GM23338 (cell line): ENCODE measurements at regions not wholly inside any gene's neighbourhood (a gene's known extent, or its start where the extent isn't known, plus 50 kb on each side); places are given as distances from the start of the nearest gene placed in this dataset.

Experiments used
- ATAC-seq: fragments of 200-7000 bp; cut with Tn5 transposase; 3 replicates; pipeline ENCODE4 v1.9.1; 2020
- DNase-seq: peaks from one replicate; pipeline ENCODE4 v3.0.0-alpha.2; 2015; ENCODE audit warnings: low spot score
- H2AFZ ChIP-seq: fragments of 200-600 bp; sonication (generic); 2 replicates; pipeline ENCODE4 v1.8.0; 2016; ENCODE audit warnings: antibody characterized with exemption, mild to moderate bottlenecking, moderate library complexity
- H3F3A ChIP-seq: fragments of 200-600 bp; sonication (generic); replicated peaks from 2 replicates; pipeline ENCODE4 v1.8.0; 2017; ENCODE audit warnings: antibody characterized with exemption, mixed run types, low read depth
- H3K27ac ChIP-seq: fragments of 200-600 bp; sonication (generic); 2 replicates; pipeline ENCODE4 v1.6.1; 2016; ENCODE audit warnings: low read depth
- H3K27me3 ChIP-seq: fragments of 200-600 bp; sonication (generic); 2 replicates; pipeline ENCODE4 v1.8.0; 2016; ENCODE audit warnings: mild to moderate bottlenecking, mixed run types, moderate library complexity; ENCODE audit not compliant: insufficient read depth
- H3K36me3 ChIP-seq: fragments of 200-600 bp; sonication (generic); 2 replicates; pipeline ENCODE4 v1.8.0; 2016; ENCODE audit warnings: mild to moderate bottlenecking; ENCODE audit not compliant: insufficient read depth
- H3K4me1 ChIP-seq: fragments of 200-600 bp; sonication (generic); 2 replicates; pipeline ENCODE4 v1.8.0; 2016; ENCODE audit warnings: mild to moderate bottlenecking, moderate library complexity; ENCODE audit not compliant: insufficient read depth
- H3K4me2 ChIP-seq: fragments of 200-600 bp; sonication (generic); 2 replicates; pipeline ENCODE4 v1.7.1; 2017; ENCODE audit warnings: mixed run types
- H3K4me3 ChIP-seq: fragments of 200-600 bp; sonication (generic); 2 replicates; pipeline ENCODE4 v1.6.1; 2016; ENCODE audit warnings: mixed run types
- H3K79me2 ChIP-seq: fragments of 200-600 bp; sonication (generic); replicated peaks from 2 replicates; pipeline ENCODE4 v1.8.0; 2017; ENCODE audit warnings: mild to moderate bottlenecking; ENCODE audit not compliant: insufficient read depth
- H3K9me2 ChIP-seq: fragments of 200-600 bp; sonication (generic); 2 replicates; pipeline ENCODE4 v1.8.0; 2017; ENCODE audit not compliant: insufficient read depth
- H4K20me1 ChIP-seq: fragments of 200-600 bp; sonication (generic); replicated peaks from 2 replicates; pipeline ENCODE4 v1.8.0; 2017; ENCODE audit warnings: mild to moderate bottlenecking; ENCODE audit not compliant: insufficient read depth
- H3K27ac Mint-ChIP-seq: 2 replicates; pipeline ENCODE4 v1.8.0; 2020; ENCODE audit warnings: inconsistent platforms, mild to moderate bottlenecking, moderate library complexity, mixed read lengths
- H3K27me3 Mint-ChIP-seq: 3 replicates; pipeline ENCODE4 v1.8.0; 2022; ENCODE audit warnings: low read depth, mild to moderate bottlenecking, moderate library complexity, mixed read lengths, inconsistent platforms; ENCODE audit not compliant: insufficient read depth, poor library complexity
- H3K36me3 Mint-ChIP-seq: 3 replicates; pipeline ENCODE4 v1.8.0; 2021; ENCODE audit warnings: low read depth, mild to moderate bottlenecking, inconsistent platforms, moderate library complexity, mixed read lengths
- H3K4me1 Mint-ChIP-seq: 3 replicates; pipeline ENCODE4 v1.8.0; 2020; ENCODE audit warnings: mild to moderate bottlenecking, inconsistent platforms, mixed read lengths
- H3K4me3 Mint-ChIP-seq: 3 replicates; pipeline ENCODE4 v1.8.0; 2021; ENCODE audit warnings: moderate library complexity, mild to moderate bottlenecking, inconsistent platforms, mixed read lengths
- H3K9me3 Mint-ChIP-seq: 3 replicates; pipeline ENCODE4 v1.8.0; 2020; ENCODE audit warnings: moderate library complexity, mild to moderate bottlenecking, inconsistent platforms, mixed read lengths
- CREB1 ChIP-seq: fragments of 250-450 bp; sonication (Bioruptor Pico); IDR thresholded peaks from 2 replicates; pipeline ENCODE4 v1.5.0; 2020; ENCODE audit warnings: low read depth, mild to moderate bottlenecking, moderate library complexity
- EZH2 ChIP-seq: fragments of 200-600 bp; sonication (generic); IDR thresholded peaks from one replicate; pipeline ENCODE4 v1.8.0; 2017; ENCODE audit warnings: antibody characterized with exemption, mild to moderate bottlenecking, low read depth; ENCODE audit not compliant: unreplicated experiment
- EZH2phosphoT487 ChIP-seq: fragments of 200-600 bp; sonication (generic); IDR thresholded peaks from one replicate; pipeline ENCODE4 v1.8.1; 2018; ENCODE audit warnings: antibody characterized with exemption; ENCODE audit not compliant: unreplicated experiment
- JUNB ChIP-seq: IDR thresholded peaks from one replicate; pipeline ENCODE4 v1.6.1; 2016; ENCODE audit warnings: antibody characterized with exemption; ENCODE audit not compliant: unreplicated experiment
- POLR2AphosphoS5 ChIP-seq: IDR thresholded peaks from 2 replicates; pipeline ENCODE4 v1.6.1; 2016; ENCODE audit warnings: antibody characterized with exemption, low read depth
- ZNF114 ChIP-seq: fragments of 250-450 bp; sonication (Bioruptor Pico); IDR thresholded peaks from 2 replicates; pipeline ENCODE4 v1.5.0; 2020; ENCODE audit warnings: mild to moderate bottlenecking, moderate library complexity
- ZNF331 ChIP-seq: fragments of 250-450 bp; sonication (Bioruptor Pico); IDR thresholded peaks from 2 replicates; pipeline ENCODE4 v1.5.0; 2020; ENCODE audit warnings: low read depth, mild to moderate bottlenecking, moderate library complexity
- TF ChIP-seq, protein P1 (sequence below): IDR thresholded peaks from 2 replicates; pipeline ENCODE4 v1.6.1; 2016; ENCODE audit warnings: antibody characterized with exemption
- TF ChIP-seq, protein P2 (sequence below): fragments of 250-450 bp; sonication (Bioruptor Pico); IDR thresholded peaks from 2 replicates; pipeline ENCODE4 v1.5.0; 2020; ENCODE audit warnings: mild to moderate bottlenecking, moderate library complexity
- TF ChIP-seq, protein P3 (sequence below), 2 experiments: fragments of 200-600 bp in 1 of 2; sonication (generic) in 1 of 2; conservative IDR thresholded peaks; 2 replicates each; pipeline versions ENCODE4 v1.5.1 to v1.6.1; 2016 to 2017; ENCODE audit warnings: antibody characterized with exemption in 2 of 2, low read depth in 2 of 2, mild to moderate bottlenecking in 2 of 2, moderate library complexity in 1 of 2
- TF ChIP-seq, protein P4 (sequence below): IDR thresholded peaks from one replicate; pipeline ENCODE4 v1.6.1; 2018; ENCODE audit warnings: antibody characterized with exemption; ENCODE audit not compliant: unreplicated experiment

DNA sequence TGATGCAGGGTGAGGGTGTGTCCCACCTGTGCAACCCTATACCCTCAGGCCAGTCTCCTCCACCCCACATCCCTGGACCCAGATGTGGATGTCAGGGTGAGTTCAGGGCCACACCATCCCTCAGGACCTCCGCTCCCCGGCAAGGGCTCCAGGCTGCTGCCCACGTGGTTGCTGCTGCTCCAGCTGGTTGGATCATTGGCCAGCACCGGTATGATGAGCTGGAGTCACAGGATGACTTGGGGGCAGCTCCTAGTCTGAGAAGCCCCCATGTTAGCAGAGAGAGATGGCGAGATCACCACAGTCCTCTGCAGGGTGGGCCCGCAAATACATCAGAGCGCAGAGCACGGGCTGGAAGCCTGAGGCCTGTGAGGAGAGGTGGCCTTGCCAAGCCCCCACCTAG is 103.3 kb upstream of the GDF10 start:
- ATAC-seq: no peak
- Histone ChIP-seq H2AFZ (no peak overlapping the region), H3K79me2 (no peaks in the 10 kb centered on the region), H4K20me1 (no peaks in the 10 kb centered on the region), H3K4me2 (no peak overlapping the region), H3K9me2 (peaks cover 12% of the 10 kb centered on the region), H3K27ac (no peak overlapping the region), H3K36me3 (no peaks in the 10 kb centered on the region), H3K27me3 (no peaks in the 10 kb centered on the region), H3K4me3 (no peak overlapping the region), H3F3A (no peaks in the 10 kb centered on the region), H3K4me1 (no peaks in the 10 kb centered on the region)
- no peak for DNase-seq
- no peak overlapping the region for H3K4me3 Mint-ChIP-seq
- H3K9me3 Mint-ChIP-seq: peaks cover 5% of the 10 kb centered on the region; the same call in 2 of the 3 replicates
- peaks cover 2% of the 10 kb centered on the region for H3K27me3 Mint-ChIP-seq
- TF ChIP-seq, protein P1, sequence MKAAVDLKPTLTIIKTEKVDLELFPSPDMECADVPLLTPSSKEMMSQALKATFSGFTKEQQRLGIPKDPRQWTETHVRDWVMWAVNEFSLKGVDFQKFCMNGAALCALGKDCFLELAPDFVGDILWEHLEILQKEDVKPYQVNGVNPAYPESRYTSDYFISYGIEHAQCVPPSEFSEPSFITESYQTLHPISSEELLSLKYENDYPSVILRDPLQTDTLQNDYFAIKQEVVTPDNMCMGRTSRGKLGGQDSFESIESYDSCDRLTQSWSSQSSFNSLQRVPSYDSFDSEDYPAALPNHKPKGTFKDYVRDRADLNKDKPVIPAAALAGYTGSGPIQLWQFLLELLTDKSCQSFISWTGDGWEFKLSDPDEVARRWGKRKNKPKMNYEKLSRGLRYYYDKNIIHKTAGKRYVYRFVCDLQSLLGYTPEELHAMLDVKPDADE: no peak
- TF ChIP-seq, protein P2, sequence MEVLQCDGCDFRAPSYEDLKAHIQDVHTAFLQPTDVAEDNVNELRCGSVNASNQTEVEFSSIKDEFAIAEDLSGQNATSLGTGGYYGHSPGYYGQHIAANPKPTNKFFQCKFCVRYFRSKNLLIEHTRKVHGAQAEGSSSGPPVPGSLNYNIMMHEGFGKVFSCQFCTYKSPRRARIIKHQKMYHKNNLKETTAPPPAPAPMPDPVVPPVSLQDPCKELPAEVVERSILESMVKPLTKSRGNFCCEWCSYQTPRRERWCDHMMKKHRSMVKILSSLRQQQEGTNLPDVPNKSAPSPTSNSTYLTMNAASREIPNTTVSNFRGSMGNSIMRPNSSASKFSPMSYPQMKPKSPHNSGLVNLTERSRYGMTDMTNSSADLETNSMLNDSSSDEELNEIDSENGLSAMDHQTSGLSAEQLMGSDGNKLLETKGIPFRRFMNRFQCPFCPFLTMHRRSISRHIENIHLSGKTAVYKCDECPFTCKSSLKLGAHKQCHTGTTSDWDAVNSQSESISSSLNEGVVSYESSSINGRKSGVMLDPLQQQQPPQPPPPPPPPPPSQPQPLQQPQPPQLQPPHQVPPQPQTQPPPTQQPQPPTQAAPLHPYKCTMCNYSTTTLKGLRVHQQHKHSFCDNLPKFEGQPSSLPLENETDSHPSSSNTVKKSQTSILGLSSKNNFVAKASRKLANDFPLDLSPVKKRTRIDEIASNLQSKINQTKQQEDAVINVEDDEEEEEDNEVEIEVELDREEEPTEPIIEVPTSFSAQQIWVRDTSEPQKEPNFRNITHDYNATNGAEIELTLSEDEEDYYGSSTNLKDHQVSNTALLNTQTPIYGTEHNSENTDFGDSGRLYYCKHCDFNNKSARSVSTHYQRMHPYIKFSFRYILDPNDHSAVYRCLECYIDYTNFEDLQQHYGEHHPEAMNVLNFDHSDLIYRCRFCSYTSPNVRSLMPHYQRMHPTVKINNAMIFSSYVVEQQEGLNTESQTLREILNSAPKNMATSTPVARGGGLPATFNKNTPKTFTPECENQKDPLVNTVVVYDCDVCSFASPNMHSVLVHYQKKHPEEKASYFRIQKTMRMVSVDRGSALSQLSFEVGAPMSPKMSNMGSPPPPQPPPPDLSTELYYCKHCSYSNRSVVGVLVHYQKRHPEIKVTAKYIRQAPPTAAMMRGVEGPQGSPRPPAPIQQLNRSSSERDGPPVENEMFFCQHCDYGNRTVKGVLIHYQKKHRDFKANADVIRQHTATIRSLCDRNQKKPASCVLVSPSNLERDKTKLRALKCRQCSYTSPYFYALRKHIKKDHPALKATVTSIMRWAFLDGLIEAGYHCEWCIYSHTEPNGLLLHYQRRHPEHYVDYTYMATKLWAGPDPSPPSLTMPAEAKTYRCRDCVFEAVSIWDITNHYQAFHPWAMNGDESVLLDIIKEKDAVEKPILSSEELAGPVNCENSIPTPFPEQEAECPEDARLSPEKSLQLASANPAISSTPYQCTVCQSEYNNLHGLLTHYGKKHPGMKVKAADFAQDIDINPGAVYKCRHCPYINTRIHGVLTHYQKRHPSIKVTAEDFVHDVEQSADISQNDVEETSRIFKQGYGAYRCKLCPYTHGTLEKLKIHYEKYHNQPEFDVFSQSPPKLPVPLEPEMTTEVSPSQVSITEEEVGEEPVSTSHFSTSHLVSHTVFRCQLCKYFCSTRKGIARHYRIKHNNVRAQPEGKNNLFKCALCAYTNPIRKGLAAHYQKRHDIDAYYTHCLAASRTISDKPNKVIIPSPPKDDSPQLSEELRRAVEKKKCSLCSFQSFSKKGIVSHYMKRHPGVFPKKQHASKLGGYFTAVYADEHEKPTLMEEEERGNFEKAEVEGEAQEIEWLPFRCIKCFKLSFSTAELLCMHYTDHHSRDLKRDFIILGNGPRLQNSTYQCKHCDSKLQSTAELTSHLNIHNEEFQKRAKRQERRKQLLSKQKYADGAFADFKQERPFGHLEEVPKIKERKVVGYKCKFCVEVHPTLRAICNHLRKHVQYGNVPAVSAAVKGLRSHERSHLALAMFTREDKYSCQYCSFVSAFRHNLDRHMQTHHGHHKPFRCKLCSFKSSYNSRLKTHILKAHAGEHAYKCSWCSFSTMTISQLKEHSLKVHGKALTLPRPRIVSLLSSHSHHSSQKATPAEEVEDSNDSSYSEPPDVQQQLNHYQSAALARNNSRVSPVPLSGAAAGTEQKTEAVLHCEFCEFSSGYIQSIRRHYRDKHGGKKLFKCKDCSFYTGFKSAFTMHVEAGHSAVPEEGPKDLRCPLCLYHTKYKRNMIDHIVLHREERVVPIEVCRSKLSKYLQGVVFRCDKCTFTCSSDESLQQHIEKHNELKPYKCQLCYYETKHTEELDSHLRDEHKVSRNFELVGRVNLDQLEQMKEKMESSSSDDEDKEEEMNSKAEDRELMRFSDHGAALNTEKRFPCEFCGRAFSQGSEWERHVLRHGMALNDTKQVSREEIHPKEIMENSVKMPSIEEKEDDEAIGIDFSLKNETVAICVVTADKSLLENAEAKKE (CRISPR knock-in tag): no peak
- TF ChIP-seq EZH2 (no peak), EZH2phosphoT487 (no peak), JUNB (no peak), ZNF331 (CRISPR knock-in tag) (no peak), ZNF114 (CRISPR knock-in tag) (no peak), POLR2AphosphoS5 (no peak), CREB1 (CRISPR knock-in tag) (no peak)
- TF ChIP-seq, protein P3, sequence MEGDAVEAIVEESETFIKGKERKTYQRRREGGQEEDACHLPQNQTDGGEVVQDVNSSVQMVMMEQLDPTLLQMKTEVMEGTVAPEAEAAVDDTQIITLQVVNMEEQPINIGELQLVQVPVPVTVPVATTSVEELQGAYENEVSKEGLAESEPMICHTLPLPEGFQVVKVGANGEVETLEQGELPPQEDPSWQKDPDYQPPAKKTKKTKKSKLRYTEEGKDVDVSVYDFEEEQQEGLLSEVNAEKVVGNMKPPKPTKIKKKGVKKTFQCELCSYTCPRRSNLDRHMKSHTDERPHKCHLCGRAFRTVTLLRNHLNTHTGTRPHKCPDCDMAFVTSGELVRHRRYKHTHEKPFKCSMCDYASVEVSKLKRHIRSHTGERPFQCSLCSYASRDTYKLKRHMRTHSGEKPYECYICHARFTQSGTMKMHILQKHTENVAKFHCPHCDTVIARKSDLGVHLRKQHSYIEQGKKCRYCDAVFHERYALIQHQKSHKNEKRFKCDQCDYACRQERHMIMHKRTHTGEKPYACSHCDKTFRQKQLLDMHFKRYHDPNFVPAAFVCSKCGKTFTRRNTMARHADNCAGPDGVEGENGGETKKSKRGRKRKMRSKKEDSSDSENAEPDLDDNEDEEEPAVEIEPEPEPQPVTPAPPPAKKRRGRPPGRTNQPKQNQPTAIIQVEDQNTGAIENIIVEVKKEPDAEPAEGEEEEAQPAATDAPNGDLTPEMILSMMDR (conservative IDR thresholded peaks at IDR 0.05; ENCODE audit: low read depth in 2 of 2): no peak
- TF ChIP-seq, protein P4, sequence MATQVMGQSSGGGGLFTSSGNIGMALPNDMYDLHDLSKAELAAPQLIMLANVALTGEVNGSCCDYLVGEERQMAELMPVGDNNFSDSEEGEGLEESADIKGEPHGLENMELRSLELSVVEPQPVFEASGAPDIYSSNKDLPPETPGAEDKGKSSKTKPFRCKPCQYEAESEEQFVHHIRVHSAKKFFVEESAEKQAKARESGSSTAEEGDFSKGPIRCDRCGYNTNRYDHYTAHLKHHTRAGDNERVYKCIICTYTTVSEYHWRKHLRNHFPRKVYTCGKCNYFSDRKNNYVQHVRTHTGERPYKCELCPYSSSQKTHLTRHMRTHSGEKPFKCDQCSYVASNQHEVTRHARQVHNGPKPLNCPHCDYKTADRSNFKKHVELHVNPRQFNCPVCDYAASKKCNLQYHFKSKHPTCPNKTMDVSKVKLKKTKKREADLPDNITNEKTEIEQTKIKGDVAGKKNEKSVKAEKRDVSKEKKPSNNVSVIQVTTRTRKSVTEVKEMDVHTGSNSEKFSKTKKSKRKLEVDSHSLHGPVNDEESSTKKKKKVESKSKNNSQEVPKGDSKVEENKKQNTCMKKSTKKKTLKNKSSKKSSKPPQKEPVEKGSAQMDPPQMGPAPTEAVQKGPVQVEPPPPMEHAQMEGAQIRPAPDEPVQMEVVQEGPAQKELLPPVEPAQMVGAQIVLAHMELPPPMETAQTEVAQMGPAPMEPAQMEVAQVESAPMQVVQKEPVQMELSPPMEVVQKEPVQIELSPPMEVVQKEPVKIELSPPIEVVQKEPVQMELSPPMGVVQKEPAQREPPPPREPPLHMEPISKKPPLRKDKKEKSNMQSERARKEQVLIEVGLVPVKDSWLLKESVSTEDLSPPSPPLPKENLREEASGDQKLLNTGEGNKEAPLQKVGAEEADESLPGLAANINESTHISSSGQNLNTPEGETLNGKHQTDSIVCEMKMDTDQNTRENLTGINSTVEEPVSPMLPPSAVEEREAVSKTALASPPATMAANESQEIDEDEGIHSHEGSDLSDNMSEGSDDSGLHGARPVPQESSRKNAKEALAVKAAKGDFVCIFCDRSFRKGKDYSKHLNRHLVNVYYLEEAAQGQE: no peak
- peaks cover 6% of the 10 kb centered on the region; the same call in 2 of the 3 replicates for H3K4me1 Mint-ChIP-seq
- no peak overlapping the region; the same call in 1 of the 2 replicates for H3K27ac Mint-ChIP-seq
- peaks cover 2% of the 10 kb centered on the region; the same call in 1 of the 3 replicates for H3K36me3 Mint-ChIP-seq
